Fibroblast of skin of back (primary cell): ENCODE measurements at regions not wholly inside any gene's neighbourhood (a gene's known extent, or its start where the extent isn't known, plus 50 kb on each side); places are given as distances from the start of the nearest gene placed in this dataset.
A peak's percentile ranks its signal among the peaks of the same experiment; 100 is the strongest.
"Not testable (repeated sequence)": the region's sequence is repeated elsewhere in the genome, so short reads cannot be mapped to it uniquely, and the experiment has no call there.

Source experiments
- DNase-seq: peaks from one replicate; pipeline ENCODE4 v3.0.0-alpha.2; 2013

DNA sequence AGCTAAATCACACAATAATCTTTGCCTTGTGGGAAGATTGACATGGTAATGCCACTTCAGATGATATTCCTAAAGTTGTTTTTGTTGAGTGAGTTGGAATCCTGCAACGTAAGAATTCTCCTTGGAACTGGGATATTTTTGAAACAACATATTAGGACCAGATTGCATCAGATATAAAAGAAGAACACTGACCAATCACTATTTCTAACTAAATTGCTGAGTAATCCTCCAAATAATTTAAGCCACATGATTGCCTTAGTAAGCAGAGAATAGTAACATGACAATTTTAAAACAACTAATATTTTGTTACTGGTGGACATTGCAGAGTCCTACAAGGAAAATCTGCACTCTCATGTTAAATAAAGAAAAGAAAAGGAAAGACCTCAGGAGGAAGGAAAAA lies 353.9 kb upstream of the LMCD1 start:
- peak; percentile 71 for DNase-seq

- DNase-seq, result peak; percentile 18
Measured at GRCh38 chr3:8152821-8153418, 348.7 kb upstream of the LMCD1 start.

GRCh38 chr3:8153800-8154199 lies 347.8 kb upstream of the LMCD1 start:
- DNase-seq, result no peak

DNA sequence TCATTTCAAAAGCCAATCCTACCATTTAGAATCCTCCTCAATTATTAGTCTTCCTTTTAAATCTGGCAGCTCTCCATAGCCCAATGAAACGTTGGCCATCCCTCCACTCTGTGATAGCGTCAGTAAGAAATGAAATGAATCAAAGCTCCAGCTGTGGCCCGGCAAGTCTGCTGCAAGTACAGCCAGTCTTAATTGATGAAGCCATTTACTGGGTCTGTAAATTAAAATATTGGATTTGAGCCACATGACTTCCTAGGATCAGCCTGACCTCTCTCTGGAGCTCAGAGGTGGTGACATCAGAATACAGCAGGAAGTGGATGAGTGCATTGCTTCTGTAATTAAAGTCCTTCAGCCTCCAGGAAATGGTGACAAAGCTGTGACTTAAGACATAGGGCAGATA lies 347.0 kb upstream of the LMCD1 start:
- no peak for DNase-seq

DNA sequence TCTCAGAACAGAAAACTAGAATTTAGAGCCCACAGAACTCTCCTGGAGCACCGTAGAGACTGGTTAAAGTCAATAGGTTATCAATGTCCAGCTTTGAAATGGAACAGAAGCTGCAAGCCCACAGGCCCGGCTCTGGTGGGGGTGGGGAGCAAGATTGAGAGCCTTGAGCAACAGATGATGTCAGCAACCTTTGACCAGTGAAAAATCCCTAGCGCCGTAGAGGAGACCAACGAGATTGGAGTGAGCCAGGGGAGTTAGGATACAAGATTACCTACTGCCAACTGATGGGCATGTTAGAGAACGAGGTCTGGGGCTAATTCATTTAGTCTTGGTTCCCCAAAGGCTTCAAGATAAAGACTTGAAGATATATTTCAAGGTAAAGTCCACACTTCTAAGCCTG lies 345.5 kb upstream of the LMCD1 start:
- no peak for DNase-seq

GRCh38 chr3:8156831-8157230 lies 344.8 kb upstream of the LMCD1 start:
- no peak for DNase-seq

- no peak for DNase-seq
Measured at GRCh38 chr3:8157640-8158039, 344.0 kb upstream of the LMCD1 start.

DNA sequence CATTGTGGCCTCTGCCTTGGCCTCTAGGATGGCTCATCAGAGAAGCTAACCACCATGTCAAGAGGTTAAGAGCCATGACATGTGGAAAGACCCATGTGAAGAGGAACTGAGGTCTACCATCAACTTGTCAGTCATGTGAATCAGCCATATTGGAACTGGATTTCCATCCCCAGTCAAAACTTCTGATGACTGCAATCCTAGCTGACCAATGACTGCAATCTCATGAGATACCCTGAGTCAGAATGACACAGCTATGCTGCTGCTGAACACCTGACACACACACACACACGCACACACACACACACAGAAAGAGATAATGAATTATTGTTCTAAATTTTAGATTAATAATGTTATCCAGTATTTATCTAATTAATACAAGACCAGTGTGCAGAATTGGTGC lies 337.5 kb upstream of the LMCD1 start:
- no peak for DNase-seq

DNA sequence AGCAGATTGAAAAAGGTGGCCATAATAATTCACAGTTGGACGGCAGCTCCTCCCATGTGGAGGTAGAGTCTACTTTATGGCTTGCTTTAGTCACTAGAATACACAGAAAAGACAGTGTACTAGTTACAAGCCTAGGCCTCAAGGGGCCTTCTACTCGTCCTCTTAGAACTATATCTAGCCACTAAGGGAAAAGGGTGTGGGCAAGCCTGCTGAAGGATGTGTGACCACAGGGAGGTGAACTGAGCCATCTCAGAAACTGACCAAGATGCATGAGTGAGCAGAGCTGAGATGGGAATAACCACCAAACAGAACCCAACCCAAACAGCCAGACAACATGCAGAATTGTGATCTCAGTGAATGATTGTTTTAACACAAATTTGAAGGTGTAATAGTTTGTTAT lies 335.6 kb upstream of the LMCD1 start:
- no peak for DNase-seq

- DNase-seq, result no peak
Measured at GRCh38 chr3:8170971-8171508, 330.6 kb upstream of the LMCD1 start.

GRCh38 chr3:8173892-8174291 lies 327.7 kb upstream of the LMCD1 start:
- no peak for DNase-seq

- peak; percentile 30 for DNase-seq
Measured at GRCh38 chr3:8176759-8177483, 324.7 kb upstream of the LMCD1 start.

DNA sequence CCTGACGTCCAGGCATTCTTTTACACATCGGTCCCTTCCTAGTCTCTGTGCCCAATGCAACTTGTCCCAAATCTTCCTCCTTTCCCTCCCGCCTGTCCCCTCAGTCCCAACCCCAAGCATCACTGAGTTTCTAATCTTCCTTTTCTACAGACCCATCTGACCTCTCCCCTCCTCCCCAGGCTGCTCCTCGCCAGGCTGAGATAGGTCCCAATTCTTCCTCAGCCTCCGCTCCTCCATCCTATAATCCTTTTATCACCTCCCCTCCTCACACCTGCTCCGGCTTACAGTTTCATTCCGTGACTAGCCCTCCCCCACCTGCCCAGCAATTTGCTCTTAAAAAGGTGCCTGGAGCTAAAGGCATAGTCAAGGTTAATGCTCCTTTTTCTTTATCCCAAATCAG lies 323.1 kb upstream of the LMCD1 start:
- not testable (repeated sequence) for DNase-seq

GRCh38 chr3:8182904-8183303 lies 318.7 kb upstream of the LMCD1 start:
- DNase-seq, result no peak

GRCh38 chr3:8183627-8184026 lies 318.0 kb upstream of the LMCD1 start:
- DNase-seq, result no peak

DNA sequence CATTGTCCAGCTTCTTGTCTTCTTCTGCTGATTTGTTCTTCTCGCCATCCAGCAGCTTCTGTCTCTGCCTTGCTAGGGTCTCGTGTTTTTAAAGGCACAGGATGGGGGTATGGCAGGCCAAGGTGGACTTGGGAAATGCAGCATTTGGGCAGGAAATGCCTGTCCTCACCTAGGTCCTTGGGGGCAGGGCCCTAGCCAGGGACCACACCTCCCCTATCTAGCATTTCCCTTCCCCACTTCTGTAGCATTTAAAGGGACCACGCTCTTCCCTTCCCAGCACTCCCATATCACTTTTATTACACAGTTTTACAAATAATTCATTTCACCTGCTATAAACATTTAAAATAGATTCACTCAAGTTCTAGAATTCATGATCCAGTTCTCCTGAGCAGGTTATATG lies 315.4 kb upstream of the LMCD1 start:
- DNase-seq, result no peak

GRCh38 chr3:8187996-8188395 lies 313.6 kb upstream of the LMCD1 start:
- no peak for DNase-seq

- no peak for DNase-seq
Measured at GRCh38 chr3:8189051-8189450, 312.6 kb upstream of the LMCD1 start.

- DNase-seq, result no peak
Measured at GRCh38 chr3:8191406-8191805, 310.2 kb upstream of the LMCD1 start.

DNA sequence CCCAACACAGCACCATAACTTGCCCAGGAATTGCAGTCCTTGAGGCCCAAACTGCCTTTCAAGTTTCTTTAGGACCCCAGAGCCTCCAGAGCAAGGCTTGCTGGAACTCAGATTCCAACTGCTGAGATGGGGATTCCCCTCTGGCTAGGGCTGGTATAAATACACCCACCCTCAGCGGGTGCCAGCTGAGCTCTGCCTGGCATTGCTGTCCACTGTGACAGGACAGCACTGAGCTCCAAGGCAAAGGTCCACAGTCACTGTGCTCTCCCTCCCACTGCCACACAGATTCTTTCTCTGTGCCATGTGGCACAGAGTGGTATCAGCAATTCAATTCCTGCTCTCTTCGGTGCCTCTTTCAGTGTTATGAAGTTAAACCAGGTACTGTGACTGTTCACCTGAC lies 304.2 kb upstream of the LMCD1 start:
- DNase-seq, result no peak

DNA sequence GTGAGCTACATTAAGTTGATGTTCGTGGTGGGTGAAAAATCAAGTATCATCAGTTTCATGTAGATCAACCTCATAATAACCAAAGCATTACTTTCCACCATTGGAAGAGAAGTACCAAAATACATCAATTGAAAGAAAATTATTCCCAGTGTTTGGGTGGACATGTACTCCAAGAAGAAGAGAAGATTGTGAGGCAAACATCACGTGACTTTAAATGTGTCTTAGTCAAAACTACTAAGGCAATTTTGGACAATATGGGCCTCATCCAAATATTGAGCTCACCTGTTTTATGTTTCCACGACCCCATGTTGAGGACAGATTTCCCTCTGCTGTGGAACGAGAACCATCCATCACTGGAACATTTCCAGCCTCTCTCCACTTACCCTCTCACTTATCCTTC lies 303.0 kb upstream of the LMCD1 start:
- DNase-seq, result no peak

- DNase-seq, result no peak
Measured at GRCh38 chr3:8200996-8201395, 300.6 kb upstream of the LMCD1 start.

GRCh38 chr3:8201886-8202285 lies 299.7 kb upstream of the LMCD1 start:
- peak; percentile 57 for DNase-seq

DNA sequence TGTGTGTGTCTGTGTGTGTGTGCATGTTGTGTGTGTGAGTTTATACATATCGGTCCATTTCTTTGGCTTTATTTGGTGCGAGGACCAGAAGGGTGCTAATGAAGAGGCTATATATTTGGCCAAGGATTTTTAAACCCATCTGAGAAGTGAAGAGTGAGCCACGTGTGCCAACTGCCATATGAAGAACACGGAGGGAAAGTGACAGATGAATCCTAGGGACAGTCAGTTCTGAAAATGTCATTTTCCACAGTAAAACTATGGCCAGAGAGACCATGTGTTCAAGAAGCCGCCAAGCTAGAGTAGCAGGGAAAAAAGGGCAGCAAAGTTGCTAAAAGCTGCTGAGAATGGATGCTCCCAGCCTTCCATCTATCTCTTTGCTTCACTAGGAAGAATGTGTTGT lies 297.3 kb upstream of the LMCD1 start:
- no peak for DNase-seq
